GM21526 (cell line): ENCODE measurements at regions not wholly inside any gene's neighbourhood (a gene's known extent, or its start where the extent isn't known, plus 50 kb on each side); places are given as distances from the start of the nearest gene placed in this dataset.

Experiments used
- ATAC-seq: cut with Tn5 transposase; IDR thresholded peaks from one replicate; pipeline ENCODE4 v1.9.1; 2021; ENCODE audit warnings: moderate library complexity; ENCODE audit not compliant: unreplicated experiment, low FRiP score

- ATAC-seq: no peak
These were observed 465.9 kb upstream of the BTBD3 start for GRCh38 chr20:11451793-11452291.

GRCh38 chr20:11452326-11452725 is 465.4 kb upstream of the BTBD3 start:
- ATAC-seq: no peak

- ATAC-seq: no peak
These were observed 464.3 kb upstream of the BTBD3 start for GRCh38 chr20:11453430-11453829.

GRCh38 chr20:11454966-11455799 is 462.5 kb upstream of the BTBD3 start:
- ATAC-seq: no peak

GRCh38 chr20:11457488-11457887 is 460.2 kb upstream of the BTBD3 start:
- ATAC-seq: no peak

GRCh38 chr20:11459090-11459890 is 458.4 kb upstream of the BTBD3 start:
- ATAC-seq: no peak

GRCh38 chr20:11467436-11467835 is 450.3 kb upstream of the BTBD3 start:
- ATAC-seq: no peak

GRCh38 chr20:11468880-11469279 is 448.8 kb upstream of the BTBD3 start:
- ATAC-seq: no peak

GRCh38 chr20:11469795-11470435 is 447.8 kb upstream of the BTBD3 start:
- ATAC-seq: no peak

GRCh38 chr20:11473983-11474382 is 443.7 kb upstream of the BTBD3 start:
- ATAC-seq: no peak

- ATAC-seq: no peak
These were observed 434.0 kb upstream of the BTBD3 start for GRCh38 chr20:11483697-11484096.

- ATAC-seq: no peak
These were observed 433.2 kb upstream of the BTBD3 start for GRCh38 chr20:11484479-11484878.

- no peak for ATAC-seq
These were observed 425.3 kb upstream of the BTBD3 start for GRCh38 chr20:11492386-11492785.

- ATAC-seq: no peak
These were observed 424.8 kb upstream of the BTBD3 start for GRCh38 chr20:11492846-11493245.

GRCh38 chr20:11496380-11496779 is 421.3 kb upstream of the BTBD3 start:
- ATAC-seq: no peak

- no peak for ATAC-seq
These were observed 420.1 kb upstream of the BTBD3 start for GRCh38 chr20:11497545-11497944.

- no peak for ATAC-seq
These were observed 418.5 kb upstream of the BTBD3 start for GRCh38 chr20:11499101-11499634.

- no peak for ATAC-seq
These were observed 415.6 kb upstream of the BTBD3 start for GRCh38 chr20:11502061-11502460.

- no peak for ATAC-seq
These were observed 415.0 kb upstream of the BTBD3 start for GRCh38 chr20:11502671-11503070.

- no peak for ATAC-seq
These were observed 407.9 kb upstream of the BTBD3 start for GRCh38 chr20:11509776-11510175.

- no peak for ATAC-seq
These were observed 405.9 kb upstream of the BTBD3 start for GRCh38 chr20:11511821-11512220.
